HEK293T (cell line): ENCODE measurements at regions not wholly inside any gene's neighbourhood (a gene's known extent, or its start where the extent isn't known, plus 50 kb on each side); places are given as distances from the start of the nearest gene placed in this dataset.

ENCODE experiments used
- BHLHE40 ChIP-seq: fragments of 450-650 bp; IDR thresholded peaks from 2 replicates; pipeline ENCODE4 v1.6.1; 2016; ENCODE audit warnings: mild to moderate bottlenecking, moderate library complexity, borderline replicate concordance
- FOXK2 ChIP-seq: fragments of 450-650 bp; IDR thresholded peaks from 2 replicates; pipeline ENCODE4 v1.6.1; 2016; ENCODE audit warnings: mild to moderate bottlenecking
- LEF1 ChIP-seq: fragments of 450-650 bp; IDR thresholded peaks from 2 replicates; pipeline ENCODE4 v1.6.1; 2017; ENCODE audit warnings: mild to moderate bottlenecking, borderline replicate concordance
- SP1 ChIP-seq: fragments of 450-650 bp; IDR thresholded peaks from 2 replicates; pipeline ENCODE4 v1.6.1; 2017

- TF ChIP-seq FOXK2 (no peak), LEF1 (no peak), SP1 (no peak), BHLHE40 (no peak)
These were observed 174.1 kb upstream of the IGSF21 start for GRCh38 chr1:17933501-17933900.
